ENCODE measurements at regions not wholly inside any gene's neighbourhood (a gene's known extent, or its start where the extent isn't known, plus 50 kb on each side); places are given as distances from the start of the nearest gene placed in this dataset.
A peak's percentile ranks its signal among the peaks of the same experiment; 100 is the strongest.

- no peaks in the 10 kb centered on the region for H3K36me3 ChIP-seq (ENCODE audit: control insufficient read depth, insufficient read depth, low read length)
- peak; percentile 79 for DNase-seq (ENCODE audit: low read depth)
- FAIRE-seq = no peak
- TF ChIP-seq, protein P1, sequence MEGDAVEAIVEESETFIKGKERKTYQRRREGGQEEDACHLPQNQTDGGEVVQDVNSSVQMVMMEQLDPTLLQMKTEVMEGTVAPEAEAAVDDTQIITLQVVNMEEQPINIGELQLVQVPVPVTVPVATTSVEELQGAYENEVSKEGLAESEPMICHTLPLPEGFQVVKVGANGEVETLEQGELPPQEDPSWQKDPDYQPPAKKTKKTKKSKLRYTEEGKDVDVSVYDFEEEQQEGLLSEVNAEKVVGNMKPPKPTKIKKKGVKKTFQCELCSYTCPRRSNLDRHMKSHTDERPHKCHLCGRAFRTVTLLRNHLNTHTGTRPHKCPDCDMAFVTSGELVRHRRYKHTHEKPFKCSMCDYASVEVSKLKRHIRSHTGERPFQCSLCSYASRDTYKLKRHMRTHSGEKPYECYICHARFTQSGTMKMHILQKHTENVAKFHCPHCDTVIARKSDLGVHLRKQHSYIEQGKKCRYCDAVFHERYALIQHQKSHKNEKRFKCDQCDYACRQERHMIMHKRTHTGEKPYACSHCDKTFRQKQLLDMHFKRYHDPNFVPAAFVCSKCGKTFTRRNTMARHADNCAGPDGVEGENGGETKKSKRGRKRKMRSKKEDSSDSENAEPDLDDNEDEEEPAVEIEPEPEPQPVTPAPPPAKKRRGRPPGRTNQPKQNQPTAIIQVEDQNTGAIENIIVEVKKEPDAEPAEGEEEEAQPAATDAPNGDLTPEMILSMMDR (IDR thresholded peaks at IDR 0.05; ENCODE audit: insufficient read depth, low read length, severe bottlenecking) = no peak
- no peaks in the 10 kb centered on the region for H3K27me3 ChIP-seq (ENCODE audit: control insufficient read depth, insufficient read depth, low read length)
- no peak overlapping the region for H3K4me3 ChIP-seq (ENCODE audit: low read depth, low read length)
These were observed 191.6 kb upstream of the ANKRD50 start for GRCh38 chr4:124903995-124904722.

GRCh38 chr4:124902001-124902515 is 189.5 kb upstream of the ANKRD50 start:
- H3K4me3 ChIP-seq (ENCODE audit: low read depth, low read length) = no peak overlapping the region
- H3K27me3 ChIP-seq (ENCODE audit: control insufficient read depth, insufficient read depth, low read length) = no peaks in the 10 kb centered on the region
- no peaks in the 10 kb centered on the region for H3K36me3 ChIP-seq (ENCODE audit: control insufficient read depth, insufficient read depth, low read length)
- DNase-seq (ENCODE audit: low read depth) = no peak
- peak; percentile 7 for FAIRE-seq
- TF ChIP-seq, protein P1 (IDR thresholded peaks at IDR 0.05; ENCODE audit: insufficient read depth, low read length, severe bottlenecking) = no peak

DNA sequence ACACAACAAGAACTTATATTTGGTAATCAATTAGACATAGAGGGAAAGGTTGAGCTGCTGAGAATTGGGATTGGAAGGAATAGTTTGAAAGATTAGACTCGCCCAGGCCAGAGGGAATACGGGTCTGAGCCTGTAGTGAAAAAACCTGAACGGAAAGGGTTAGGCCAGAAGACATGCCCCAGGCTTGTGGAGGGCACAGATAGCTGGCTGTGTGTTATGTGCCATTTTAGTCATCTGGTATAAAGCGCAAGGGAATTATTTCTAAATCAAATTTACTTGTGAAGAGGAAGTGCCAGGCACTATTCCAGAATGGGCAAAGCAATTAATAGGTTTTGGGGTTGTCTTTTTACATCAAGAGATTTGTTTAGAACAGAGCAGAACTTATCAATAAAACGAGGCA is 187.5 kb upstream of the ANKRD50 start:
- TF ChIP-seq, protein P1 (IDR thresholded peaks at IDR 0.05; ENCODE audit: insufficient read depth, low read length, severe bottlenecking) = no peak
- no peaks in the 10 kb centered on the region for H3K36me3 ChIP-seq (ENCODE audit: control insufficient read depth, insufficient read depth, low read length)
- no peak overlapping the region for H3K4me3 ChIP-seq (ENCODE audit: low read depth, low read length)
- DNase-seq (ENCODE audit: low read depth) (peak; percentile 81), FAIRE-seq (no peak)
- H3K27me3 ChIP-seq (ENCODE audit: control insufficient read depth, insufficient read depth, low read length) = no peaks in the 10 kb centered on the region

DNA sequence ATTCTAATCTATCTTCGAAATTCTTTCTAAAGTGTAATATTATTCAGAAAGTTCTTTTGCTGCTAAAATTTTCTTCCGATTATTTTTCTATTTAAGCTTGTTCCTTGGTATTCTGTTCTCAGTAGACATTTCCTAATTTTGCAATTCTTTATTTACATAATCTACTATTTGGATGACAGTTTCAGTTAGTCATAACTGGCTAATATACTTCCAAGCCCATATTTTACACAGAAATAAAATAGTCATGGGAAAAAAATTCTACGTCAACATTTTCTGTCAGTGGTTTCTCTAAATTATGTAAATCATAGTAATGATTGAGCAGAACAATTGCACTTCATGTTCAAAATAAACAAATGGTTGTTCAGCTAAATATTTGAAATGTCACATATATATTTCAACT is 178.0 kb upstream of the ANKRD50 start:
- TF ChIP-seq, protein P1 (IDR thresholded peaks at IDR 0.05; ENCODE audit: insufficient read depth, low read length, severe bottlenecking) = no peak
- peak; percentile 93 for DNase-seq (ENCODE audit: low read depth)
- FAIRE-seq = no peak

DNA sequence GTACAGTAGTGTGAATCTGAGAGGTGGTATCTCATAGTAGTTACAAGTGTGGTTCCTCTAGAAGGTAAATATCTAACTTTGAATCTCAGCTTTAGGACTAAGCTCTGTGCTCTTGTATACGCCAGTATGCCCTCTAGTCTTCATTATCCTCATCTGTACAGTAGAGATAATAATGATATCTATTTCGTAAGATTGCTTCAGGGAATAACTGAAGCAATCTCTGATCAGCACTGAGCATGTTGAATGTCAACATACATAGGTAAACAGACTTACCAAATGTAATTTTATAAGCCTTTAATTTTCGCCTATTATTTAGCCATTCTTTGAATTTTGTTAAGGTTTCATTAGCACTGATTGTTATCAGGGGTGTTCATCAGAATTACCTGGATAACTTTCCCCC is 175.2 kb upstream of the ANKRD50 start:
- TF ChIP-seq, protein P1 (IDR thresholded peaks at IDR 0.05; ENCODE audit: insufficient read depth, low read length, severe bottlenecking) = no peak
- H3K4me3 ChIP-seq (ENCODE audit: low read depth, low read length) = no peak overlapping the region
- no peaks in the 10 kb centered on the region for H3K27me3 ChIP-seq (ENCODE audit: control insufficient read depth, insufficient read depth, low read length)
- DNase-seq (ENCODE audit: low read depth) (peak; percentile 53), FAIRE-seq (no peak)
- no peaks in the 10 kb centered on the region for H3K36me3 ChIP-seq (ENCODE audit: control insufficient read depth, insufficient read depth, low read length)

More for the DNA sequence above, 178.0 kb upstream of the ANKRD50 start:
- Histone ChIP-seq H3K4me3 (ENCODE audit: low read depth, low read length) (no peak overlapping the region), H3K27me3 (ENCODE audit: control insufficient read depth, insufficient read depth, low read length) (no peaks in the 10 kb centered on the region), H3K36me3 (ENCODE audit: control insufficient read depth, insufficient read depth, low read length) (no peaks in the 10 kb centered on the region)

All from bronchial epithelial cell (primary cell).